Upper lobe of left lung (tissue), 4 donors: ENCODE measurements at regions not wholly inside any gene's neighbourhood (a gene's known extent, or its start where the extent isn't known, plus 50 kb on each side); places are given as distances from the start of the nearest gene placed in this dataset.

ENCODE experiments used
- CTCF ChIP-seq, 6 experiments: fragments of 450-650 bp in 4 of 6; fragments of 200-600 bp in 2 of 6; sonication (generic) in 2 of 6; IDR thresholded peaks; one replicate each; pipeline ENCODE4 v1.5.1; 2016 to 2019; ENCODE audit warnings: antibody characterized with exemption in 6 of 6
- POLR2A ChIP-seq, 4 donors: fragments of 450-650 bp; IDR thresholded peaks; one replicate each; pipeline ENCODE4 v1.5.1; 2016 to 2017; ENCODE audit warnings: antibody characterized with exemption in 4 of 4, mild to moderate bottlenecking in 2 of 4

GRCh38 chr15:47566610-47567009 is 150.7 kb upstream of the SEMA6D start:
- no peak for TF ChIP-seq POLR2A (IDR thresholded peaks at IDR 0.05)
- no peak for TF ChIP-seq CTCF (IDR thresholded peaks at IDR 0.05)
